DOHH2 (cell line): ENCODE measurements at regions not wholly inside any gene's neighbourhood (a gene's known extent, or its start where the extent isn't known, plus 50 kb on each side); places are given as distances from the start of the nearest gene placed in this dataset.

Source experiments
- H3F3A ChIP-seq: fragments of 200-600 bp; sonication (generic), shearing (Covaris generic); 2 replicates; pipeline ENCODE4 v1.6.0; 2016; ENCODE audit warnings: antibody characterized with exemption, mild to moderate bottlenecking; ENCODE audit not compliant: control insufficient read depth, insufficient read depth
- H3K27ac ChIP-seq: fragments of 200-600 bp; sonication (generic); 2 replicates; pipeline ENCODE4 v1.5.1; 2014; ENCODE audit warnings: low read depth, mild to moderate bottlenecking, low read length, moderate library complexity
- H3K27me3 ChIP-seq: fragments of 200-600 bp; sonication (generic); 2 replicates; pipeline ENCODE4 v1.6.1; 2014; ENCODE audit warnings: mild to moderate bottlenecking, low read length, mixed read lengths; ENCODE audit not compliant: control insufficient read depth
- H3K36me3 ChIP-seq: fragments of 200-600 bp; sonication (generic); 2 replicates; pipeline ENCODE4 v1.6.1; 2014; ENCODE audit warnings: mild to moderate bottlenecking, low read length, moderate library complexity, mixed read lengths; ENCODE audit not compliant: control insufficient read depth
- H3K4me1 ChIP-seq: fragments of 200-600 bp; sonication (generic); 2 replicates; pipeline ENCODE4 v1.6.1; 2014; ENCODE audit warnings: mild to moderate bottlenecking, low read length, mixed read lengths; ENCODE audit not compliant: control insufficient read depth
- H3K4me2 ChIP-seq: fragments of 200-600 bp; sonication (generic); 2 replicates; pipeline ENCODE4 v1.6.0; 2014; ENCODE audit warnings: mild to moderate bottlenecking, low read length, moderate library complexity
- H3K4me3 ChIP-seq: fragments of 200-600 bp; sonication (generic); 2 replicates; pipeline ENCODE4 v1.5.1; 2014; ENCODE audit warnings: mild to moderate bottlenecking, low read length, mixed read lengths
- H3K79me2 ChIP-seq: fragments of 200-600 bp; sonication (generic); 2 replicates; pipeline ENCODE4 v1.6.1; 2014; ENCODE audit warnings: mild to moderate bottlenecking, low read length, mixed read lengths; ENCODE audit not compliant: control insufficient read depth
- H3K9me2 ChIP-seq: fragments of 200-600 bp; sonication (generic); replicated peaks from 2 replicates; pipeline ENCODE4 v1.6.1; 2014; ENCODE audit warnings: mild to moderate bottlenecking, low read length, mixed read lengths; ENCODE audit not compliant: control insufficient read depth
- H3K9me3 ChIP-seq: fragments of 200-600 bp; sonication (generic); 2 replicates; pipeline ENCODE4 v1.6.1; 2014; ENCODE audit warnings: antibody characterized with exemption, low read length, mixed read lengths; ENCODE audit not compliant: control insufficient read depth, insufficient read depth
- H4K20me1 ChIP-seq: fragments of 200-600 bp; sonication (generic); 2 replicates; pipeline ENCODE4 v1.6.0; 2014; ENCODE audit warnings: low read depth, mild to moderate bottlenecking, antibody characterized with exemption, low read length, moderate library complexity; ENCODE audit not compliant: control insufficient read depth, insufficient read depth
- CTCF ChIP-seq: fragments of 200-600 bp; sonication (generic); IDR thresholded peaks from one replicate; pipeline ENCODE4 v1.5.1; 2014; ENCODE audit warnings: antibody characterized with exemption, mild to moderate bottlenecking, low read depth, low read length; ENCODE audit not compliant: poor library complexity, severe bottlenecking
- EZH2phosphoT487 ChIP-seq: fragments of 200-600 bp; sonication (generic); IDR thresholded peaks from 2 replicates; pipeline ENCODE4 v1.6.1; 2017; ENCODE audit warnings: borderline replicate concordance, mild to moderate bottlenecking, antibody characterized with exemption, low read length, moderate library complexity, mixed read lengths

GRCh38 chr18:72152935-72153334 lies 391.2 kb downstream of the CBLN2 start:
- TF ChIP-seq EZH2phosphoT487 (no peak), CTCF (no peak)
- Histone ChIP-seq H4K20me1 (no peaks in the 10 kb centered on the region), H3K27ac (no peak overlapping the region), H3F3A (no peaks in the 10 kb centered on the region), H3K4me3 (no peak overlapping the region), H3K36me3 (no peaks in the 10 kb centered on the region), H3K4me1 (no peaks in the 10 kb centered on the region), H3K9me3 (no peaks in the 10 kb centered on the region), H3K4me2 (no peak overlapping the region), H3K79me2 (no peaks in the 10 kb centered on the region), H3K27me3 (no peaks in the 10 kb centered on the region), H3K9me2 (no peaks in the 10 kb centered on the region)

GRCh38 chr18:72147830-72148229 lies 396.3 kb downstream of the CBLN2 start:
- Histone ChIP-seq H3K79me2 (no peaks in the 10 kb centered on the region), H3K27ac (no peak overlapping the region), H3K9me2 (no peaks in the 10 kb centered on the region), H3K9me3 (no peaks in the 10 kb centered on the region), H3F3A (no peaks in the 10 kb centered on the region), H4K20me1 (no peaks in the 10 kb centered on the region), H3K4me3 (no peak overlapping the region), H3K27me3 (no peaks in the 10 kb centered on the region), H3K4me1 (no peaks in the 10 kb centered on the region), H3K36me3 (no peaks in the 10 kb centered on the region), H3K4me2 (no peak overlapping the region)
- TF ChIP-seq CTCF (no peak), EZH2phosphoT487 (no peak)

GRCh38 chr18:72140007-72140406 lies 404.1 kb downstream of the CBLN2 start:
- H3K9me3 ChIP-seq: peaks cover 4% of the 10 kb centered on the region; the same call in 1 of the 2 replicates
- H3K9me2 ChIP-seq: no peaks in the 10 kb centered on the region
- H3K27ac ChIP-seq: no peak overlapping the region
- TF ChIP-seq CTCF (no peak), EZH2phosphoT487 (no peak)
- no peaks in the 10 kb centered on the region for H3K79me2 ChIP-seq
- no peaks in the 10 kb centered on the region for H4K20me1 ChIP-seq
- H3K36me3 ChIP-seq: no peaks in the 10 kb centered on the region
- no peaks in the 10 kb centered on the region for H3F3A ChIP-seq
- no peak overlapping the region for H3K4me2 ChIP-seq
- H3K27me3 ChIP-seq: no peaks in the 10 kb centered on the region
- H3K4me3 ChIP-seq: no peak overlapping the region
- H3K4me1 ChIP-seq: no peaks in the 10 kb centered on the region

GRCh38 chr18:72128649-72129048 lies 415.5 kb downstream of the CBLN2 start:
- Histone ChIP-seq H3K79me2 (no peaks in the 10 kb centered on the region), H3K4me3 (no peak overlapping the region), H4K20me1 (no peaks in the 10 kb centered on the region), H3K9me2 (no peaks in the 10 kb centered on the region), H3K36me3 (no peaks in the 10 kb centered on the region), H3K9me3 (no peaks in the 10 kb centered on the region), H3K27me3 (no peaks in the 10 kb centered on the region), H3K4me2 (no peak overlapping the region), H3F3A (no peaks in the 10 kb centered on the region), H3K4me1 (no peaks in the 10 kb centered on the region), H3K27ac (no peak overlapping the region)
- no peak for TF ChIP-seq CTCF
- no peak for TF ChIP-seq EZH2phosphoT487
